ENCODE measurements at regions not wholly inside any gene's neighbourhood (a gene's known extent, or its start where the extent isn't known, plus 50 kb on each side); places are given as distances from the start of the nearest gene placed in this dataset.
"Not testable (repeated sequence)": the region's sequence is repeated elsewhere in the genome, so short reads cannot be mapped to it uniquely, and the experiment has no call there.

DNA sequence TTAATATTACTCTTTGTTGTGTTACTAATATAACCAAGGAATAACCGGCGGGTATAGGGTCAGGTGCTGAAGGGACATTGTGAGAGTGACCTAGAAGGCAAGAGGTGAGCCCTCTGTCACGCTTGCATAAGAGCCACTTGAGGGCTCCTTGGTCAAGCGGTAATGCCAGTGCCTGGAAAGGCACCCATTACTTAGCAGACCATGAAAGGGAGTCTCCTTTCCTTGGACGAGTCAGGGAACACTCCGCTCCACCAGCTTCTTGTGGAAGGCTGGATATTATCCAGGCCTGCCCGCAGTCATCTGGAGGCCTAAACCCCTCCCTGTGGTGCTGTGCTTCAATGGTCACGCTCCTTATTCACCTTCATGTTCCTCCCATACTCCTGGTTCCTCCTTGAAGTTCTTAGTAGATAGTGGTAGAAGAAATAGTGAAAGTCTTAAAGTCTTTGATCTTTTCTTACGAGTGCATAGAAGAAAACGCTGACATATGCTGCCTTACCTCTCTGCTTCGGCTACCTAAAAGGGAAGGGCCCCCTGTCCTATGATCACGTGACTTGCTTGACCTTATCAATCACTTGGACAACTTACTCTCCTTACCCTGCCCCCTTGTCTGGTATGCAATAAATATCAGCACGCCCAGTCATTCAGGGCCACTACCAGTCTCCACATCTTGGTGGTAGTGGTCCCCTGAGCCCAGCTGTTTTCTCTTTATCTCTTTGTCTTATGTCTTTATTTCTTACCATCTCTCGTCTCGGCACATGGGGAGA is 59.6 kb upstream of the DMRTB1 start:
- DNase-seq, result not testable (repeated sequence)

DNA sequence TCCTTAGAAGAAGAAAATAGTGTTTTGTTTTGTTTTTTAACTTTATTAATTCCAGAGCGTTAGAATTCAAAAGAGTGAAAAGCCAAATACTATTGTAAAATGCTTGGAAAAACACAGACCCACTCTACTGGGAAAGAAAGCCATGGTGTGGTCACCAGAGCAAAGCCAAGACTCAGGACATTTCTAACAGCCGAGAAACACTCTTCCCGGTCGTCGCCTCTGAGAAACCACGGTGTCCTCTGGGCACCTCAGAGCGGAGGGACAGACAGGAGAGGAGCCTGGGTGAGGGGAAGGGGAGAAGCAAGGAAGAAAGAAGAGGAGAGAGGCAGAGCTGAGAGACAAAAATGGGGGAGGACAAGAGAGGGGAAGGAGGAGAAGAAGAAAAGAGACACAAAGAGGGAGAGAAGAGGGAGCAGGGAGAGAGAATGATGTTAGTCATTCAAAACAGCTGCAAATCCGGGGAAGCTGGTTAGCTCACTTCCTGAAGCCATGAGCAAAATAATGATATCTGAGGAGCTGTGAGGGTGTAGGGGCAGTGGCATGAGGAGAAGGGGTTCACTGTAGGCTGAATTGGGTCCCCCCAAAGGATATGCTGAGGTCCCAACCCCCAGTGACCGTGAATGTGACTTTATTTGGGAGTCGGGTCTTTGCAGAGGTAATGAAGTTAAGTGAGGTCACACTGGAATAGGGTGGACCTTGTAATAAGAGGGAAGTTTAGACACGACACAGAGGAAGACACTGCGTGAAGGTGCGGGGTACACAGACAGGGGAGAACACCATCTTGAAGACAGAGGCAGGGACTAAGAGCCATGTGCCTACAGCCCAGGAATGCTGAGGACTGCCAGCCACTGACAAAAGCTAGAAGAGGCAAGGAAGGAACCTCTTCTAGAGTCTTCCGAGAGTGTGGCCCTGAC is 58.2 kb upstream of the DMRTB1 start:
- no peak for DNase-seq

DNA sequence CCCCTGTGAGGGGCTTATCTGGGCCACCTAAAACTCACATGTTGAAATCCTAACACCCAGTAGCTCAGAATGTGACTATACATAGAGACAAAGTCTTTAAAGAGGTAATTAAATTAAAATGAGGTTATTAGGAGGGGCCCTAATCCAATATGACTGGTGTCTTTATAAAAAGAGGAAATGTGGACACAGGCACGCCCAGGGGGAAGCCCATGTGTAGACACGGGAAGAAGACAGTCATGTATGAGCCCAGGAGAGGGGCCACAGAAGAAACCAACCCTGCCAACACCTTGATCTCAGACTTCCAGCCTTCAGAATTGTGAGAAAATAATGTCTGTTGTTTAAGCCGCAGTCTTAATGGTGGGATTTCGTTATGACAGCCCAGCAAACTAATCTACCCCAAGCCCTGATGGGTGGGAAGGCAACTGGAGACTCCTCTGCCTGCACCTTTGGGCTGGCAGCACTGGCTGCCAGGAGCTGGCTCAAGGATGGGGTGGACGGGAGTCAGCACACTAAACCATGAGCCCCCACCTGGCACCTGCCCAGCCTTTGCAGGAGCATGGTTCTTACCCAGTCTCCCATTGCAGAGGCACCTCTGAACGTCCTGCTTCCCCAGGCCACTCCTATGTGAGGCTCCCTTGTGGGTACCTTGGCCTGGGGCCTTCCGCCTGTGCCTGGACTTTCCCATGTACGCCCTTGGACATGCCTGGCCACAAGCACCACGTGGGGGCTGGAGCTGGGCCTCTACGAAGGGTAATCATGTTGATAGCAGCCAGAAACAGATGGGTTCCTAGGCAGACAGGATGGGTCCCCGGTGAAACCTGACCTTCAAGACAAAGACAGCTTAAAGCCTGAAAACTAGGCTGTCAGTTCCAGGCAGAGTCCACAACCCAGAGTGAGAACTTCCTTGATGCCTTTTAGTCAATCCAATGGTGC is 57.1 kb upstream of the DMRTB1 start:
- no peak for DNase-seq

DNA sequence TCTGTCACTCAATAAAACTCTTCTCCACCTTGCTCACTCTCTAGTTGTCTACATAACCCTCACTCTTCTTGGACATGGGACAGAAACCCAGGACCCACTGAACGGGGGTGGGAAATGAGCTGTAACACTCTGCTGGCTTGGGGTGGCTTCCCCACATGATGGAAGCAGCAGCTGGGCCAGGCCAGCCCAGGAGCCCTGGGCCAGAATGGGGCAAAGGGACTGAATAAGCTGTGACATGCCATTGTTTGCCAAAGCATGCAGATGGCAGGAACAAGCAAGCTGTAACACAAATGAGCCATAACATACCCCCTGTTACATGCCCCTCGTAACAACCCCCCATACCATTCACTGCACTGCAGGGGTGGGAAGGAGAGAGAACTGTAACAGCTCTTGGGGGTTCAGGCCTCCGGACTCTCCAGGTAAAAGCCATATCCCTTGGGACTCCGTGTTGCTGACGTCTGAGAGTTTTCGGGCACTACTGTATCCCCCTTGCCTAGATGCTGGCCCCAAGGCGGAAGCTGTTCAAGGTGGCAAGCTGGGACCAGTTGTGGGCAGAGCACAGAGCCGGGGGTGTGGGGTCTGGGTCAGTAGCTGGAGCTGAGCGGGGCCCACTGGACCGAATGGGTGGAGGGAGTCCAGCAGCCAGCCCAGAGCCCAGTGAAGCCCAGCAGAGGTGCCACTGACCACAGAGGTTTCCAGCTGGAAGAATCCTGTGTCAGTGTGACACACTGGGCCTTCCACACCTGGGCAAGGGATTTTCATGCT is 56.1 kb upstream of the DMRTB1 start:
- no peak for DNase-seq

DNA sequence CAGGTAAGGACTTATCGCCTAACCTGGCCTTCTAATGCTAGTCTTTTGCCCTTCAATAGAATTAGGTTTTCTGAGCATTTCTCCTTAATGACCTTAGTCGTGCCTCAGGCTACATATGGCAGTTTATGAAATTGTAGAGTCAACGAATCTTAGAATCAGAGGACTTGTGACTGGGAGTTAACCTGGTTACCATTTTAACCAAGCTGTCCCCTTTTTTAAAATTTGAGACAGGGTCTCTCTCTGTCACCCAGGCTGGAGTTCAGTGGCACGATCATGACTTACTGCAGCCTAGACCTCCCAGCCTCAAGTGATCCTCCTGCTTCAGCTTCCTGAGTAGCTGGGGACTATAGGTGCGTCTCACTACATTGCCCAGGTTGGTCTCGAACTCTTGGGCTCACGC is 53.5 kb upstream of the DMRTB1 start:
- DNase-seq, result no peak

DNA sequence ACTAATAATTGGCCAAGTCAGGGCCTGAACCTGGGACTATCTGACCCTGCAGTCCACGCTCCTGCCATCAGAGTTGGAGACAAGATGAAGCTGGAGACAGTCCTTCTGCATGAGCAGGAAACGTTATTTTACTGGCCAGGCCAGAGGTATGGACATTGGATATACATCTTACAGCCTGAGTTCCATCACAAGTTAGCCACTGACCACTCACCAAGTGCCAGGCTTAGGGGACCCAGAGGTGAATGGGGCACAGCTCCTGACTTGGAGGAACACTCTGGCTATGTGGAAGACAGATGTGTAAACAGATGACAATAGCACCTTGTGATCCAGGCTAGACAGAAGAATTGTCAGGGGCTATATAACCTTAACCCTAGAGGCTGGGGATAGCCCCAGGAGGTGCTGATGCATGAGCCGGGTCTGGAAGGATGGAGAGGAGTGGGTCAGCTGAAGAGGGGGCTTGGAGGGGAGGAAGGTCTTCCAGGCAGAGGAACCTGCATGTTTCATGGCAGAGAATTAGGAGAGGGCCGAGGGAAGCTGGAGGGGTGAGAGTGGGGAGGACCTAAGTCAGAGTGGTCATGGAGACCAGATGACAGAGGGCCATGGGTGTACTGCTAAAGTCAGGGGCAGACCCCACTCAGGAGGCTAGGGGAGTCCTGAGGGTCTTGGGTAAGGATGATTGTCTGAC is 52.5 kb upstream of the DMRTB1 start:
- no peak for DNase-seq

DNA sequence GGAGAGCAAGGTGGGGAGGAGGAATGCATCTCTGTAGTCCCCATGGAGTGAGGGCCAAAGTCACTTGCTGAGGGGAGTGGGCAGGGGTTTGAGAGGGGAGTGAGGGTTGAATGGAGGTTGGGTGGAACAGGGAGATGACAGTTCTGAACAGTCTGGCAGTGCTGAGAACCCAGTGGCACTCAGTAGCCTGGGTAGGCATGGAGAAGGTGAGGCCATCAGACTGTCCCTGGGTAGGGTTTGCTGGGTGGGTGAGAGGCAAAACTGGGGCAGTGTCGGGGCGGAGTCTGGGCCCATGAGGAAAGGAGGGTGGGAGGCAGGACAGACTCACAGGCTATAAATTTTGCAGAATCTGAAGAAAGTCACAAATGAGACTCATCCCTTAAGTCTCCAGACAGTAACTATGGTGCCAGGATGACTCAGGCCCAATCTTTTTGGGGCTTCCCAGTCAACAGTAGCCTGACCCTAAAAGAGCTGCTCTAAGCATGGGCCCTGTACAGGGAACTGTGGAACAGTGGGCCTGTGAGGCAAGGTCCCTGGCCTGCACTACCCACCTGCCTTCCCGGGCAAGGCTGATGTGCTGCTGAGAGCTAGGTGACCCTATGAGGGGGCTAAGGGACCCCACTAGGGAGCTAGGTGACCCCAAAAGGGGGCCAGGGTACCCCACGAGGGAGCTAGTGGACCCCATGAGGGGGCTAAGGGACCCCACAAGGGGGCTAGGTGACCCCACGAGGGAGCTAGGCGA is 51.0 kb upstream of the DMRTB1 start:
- no peak for DNase-seq

DNA sequence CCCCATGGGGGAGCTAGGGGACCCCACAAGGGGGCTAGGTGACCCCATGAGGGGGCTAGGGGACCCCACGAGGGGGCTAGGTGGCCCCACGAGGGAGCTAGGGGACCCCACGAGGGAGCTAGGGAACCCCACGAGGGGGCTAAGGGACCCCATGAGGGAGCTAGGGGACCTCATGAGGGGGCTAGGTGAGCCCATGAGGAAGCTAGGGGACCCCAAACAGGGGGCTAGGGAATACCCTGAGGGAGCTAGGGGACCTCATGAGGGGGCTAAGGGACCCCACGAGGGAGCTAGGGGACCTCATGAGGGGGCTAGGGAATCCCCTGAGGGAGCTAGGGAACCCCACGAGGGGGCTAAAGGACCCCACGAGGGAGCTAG is 50.5 kb upstream of the DMRTB1 start:
- no peak for DNase-seq

DNA sequence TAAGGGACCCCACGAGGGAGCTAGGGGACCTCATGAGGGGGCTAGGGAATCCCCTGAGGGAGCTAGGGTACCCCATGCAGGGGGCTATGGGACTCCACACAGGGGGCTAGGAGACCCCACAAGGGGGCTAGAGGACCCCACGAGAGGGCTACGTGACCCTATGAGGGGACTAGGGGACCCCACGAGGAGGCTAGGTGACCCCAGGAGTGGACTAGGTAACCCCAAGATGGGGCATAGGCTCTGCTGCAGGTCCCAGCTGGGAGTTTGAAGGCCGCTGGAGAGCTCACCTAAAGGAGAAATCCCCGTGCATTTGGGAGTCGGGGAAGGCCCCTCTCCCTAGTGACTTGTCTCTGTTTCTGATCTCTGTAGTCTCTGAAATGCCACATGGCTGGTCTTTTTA is 50.0 kb upstream of the DMRTB1 start:
- DNase-seq, result no peak
